HepG2 (cell line): ENCODE measurements at regions not wholly inside any gene's neighbourhood (a gene's known extent, or its start where the extent isn't known, plus 50 kb on each side); places are given as distances from the start of the nearest gene placed in this dataset.

ENCODE experiments used
- ATAC-seq: fragments of 200-7000 bp; cut with Tn5 transposase; 3 replicates; pipeline ENCODE4 v1.9.1; 2020; ENCODE audit warnings: mild to moderate bottlenecking, moderate library complexity
- BruUV-seq: library from RNA; stranded (reverse); fragments of 400-500 nt; replicated peaks from 2 replicates; lab custom pipeline; 2021; lab: Mats Ljungman, UMichigan
- CTCF ChIA-PET: fragments of 300-600 bp; formaldehyde crosslinking; extraction: SDS; loops from one replicate; lab custom pipeline; 2021; ENCODE audit warnings: low total read pairs, inconsistent platforms, low intra/inter-chr PET ratio; lab: Yijun Ruan, JAX
- POLR2A ChIA-PET: fragments of 350-600 bp; sonication (Branson Sonifier 250); formaldehyde crosslinking; loops from one replicate; lab custom pipeline; 2020; ENCODE audit warnings: antibody characterized with exemption, inconsistent platforms; lab: Yijun Ruan, JAX
- DNase-seq: peaks from one replicate; pipeline ENCODE4 v3.0.0-alpha.2; 2015; ENCODE audit warnings: low spot score
- FAIRE-seq: peaks from 3 replicates; lab custom pipeline; 2011; peaks lifted over from hg19 to GRCh38; lab: Jason Lieb, UNC
- H2AFZ ChIP-seq: one replicate; pipeline ENCODE4 v1.6.1; 2011; ENCODE audit warnings: low read length, inconsistent platforms
- H3K27ac ChIP-seq: fragments of 300-600 bp; 3 replicates; pipeline ENCODE4 v1.8.0; 2011; ENCODE audit warnings: mixed run types, mild to moderate bottlenecking, mixed read lengths, low read length, inconsistent platforms; ENCODE audit not compliant: insufficient read depth; ENCODE audit errors: extremely low read length
- H3K27me3 ChIP-seq, 2 experiments: fragments of 200-600 bp in 1 of 2; 2 replicates in 1 of 2; 3 replicates in 1 of 2; pipeline versions ENCODE4 v1.6.0 to v1.8.0; 2011; ENCODE audit warnings: low read length in 2 of 2, mild to moderate bottlenecking in 2 of 2, moderate library complexity in 2 of 2, inconsistent platforms in 1 of 2; ENCODE audit not compliant: insufficient read depth in 2 of 2, control insufficient read depth in 1 of 2
- H3K36me3 ChIP-seq, 2 experiments: fragments of 200-600 bp in 1 of 2; replicated peaks in 1 of 2; 2 replicates in 1 of 2; 3 replicates in 1 of 2; pipeline versions ENCODE4 v1.5.1 to v1.8.0; 2011; ENCODE audit warnings: low read length in 2 of 2, inconsistent platforms in 1 of 2; ENCODE audit not compliant: insufficient read depth in 2 of 2, control insufficient read depth in 1 of 2
- H3K4me1 ChIP-seq: 2 replicates; pipeline ENCODE4 v1.5.1; 2012; ENCODE audit warnings: low read length, inconsistent platforms; ENCODE audit not compliant: insufficient read depth
- H3K4me2 ChIP-seq: 2 replicates; pipeline ENCODE4 v1.6.0; 2011; ENCODE audit warnings: low read depth, low read length, inconsistent platforms
- H3K4me3 ChIP-seq, 3 experiments: fragments of 200-600 bp in 1 of 3; sonication (generic), shearing (Covaris generic) in 1 of 3; replicated peaks in 1 of 3; 2 replicates each; pipeline ENCODE4 v1.5.1; 2011 to 2016; ENCODE audit warnings: low read length in 3 of 3, inconsistent platforms in 2 of 3, low read depth in 2 of 3, mild to moderate bottlenecking in 2 of 3, control low read depth in 1 of 3, mixed read lengths in 1 of 3; ENCODE audit not compliant: insufficient read depth in 1 of 3
- H3K79me2 ChIP-seq: one replicate; pipeline ENCODE4 v1.6.1; 2011; ENCODE audit warnings: low read length, inconsistent platforms; ENCODE audit not compliant: insufficient read depth
- H3K9ac ChIP-seq: 2 replicates; pipeline ENCODE4 v1.6.0; 2011; ENCODE audit warnings: mild to moderate bottlenecking, low read depth, low read length, inconsistent platforms; ENCODE audit not compliant: insufficient read depth
- H3K9me3 ChIP-seq: 2 replicates; pipeline ENCODE4 v1.5.1; 2012; ENCODE audit warnings: mild to moderate bottlenecking, low read length
- H4K20me1 ChIP-seq: 2 replicates; pipeline ENCODE4 v1.6.0; 2011; ENCODE audit warnings: inconsistent platforms, mild to moderate bottlenecking, low read length, moderate library complexity; ENCODE audit not compliant: insufficient read depth
- CBFB ChIP-seq: sonication (generic); formaldehyde crosslinking; IDR thresholded peaks from 2 replicates; pipeline ENCODE4 v1.4.0; 2020; ENCODE audit warnings: missing genetic modification reagents
- KDM6A ChIP-seq: IDR thresholded peaks from 2 replicates; pipeline ENCODE4 v1.6.1; 2016; ENCODE audit warnings: low read depth
- NFAT5 ChIP-seq: sonication (generic); formaldehyde crosslinking; IDR thresholded peaks from 2 replicates; pipeline ENCODE4 v1.4.0; 2020; ENCODE audit warnings: missing genetic modification reagents
- PRMT3 ChIP-seq: sonication (generic); formaldehyde crosslinking; IDR thresholded peaks from 2 replicates; pipeline ENCODE4 v1.8.1; 2022; ENCODE audit warnings: low read depth, mild to moderate bottlenecking, moderate library complexity, missing genetic modification reagents, borderline replicate concordance
- TCF12 ChIP-seq, 2 experiments: fragments of 450-650 bp in 1 of 2; sonication (generic) in 1 of 2; formaldehyde crosslinking in 1 of 2; IDR thresholded peaks; 2 replicates each; pipeline versions ENCODE4 v1.6.1 to v1.8.0; 2017 to 2022; ENCODE audit warnings: antibody characterized with exemption in 1 of 2, mild to moderate bottlenecking in 1 of 2, missing genetic modification reagents in 1 of 2, moderate library complexity in 1 of 2
- TFDP2 ChIP-seq: sonication (generic); formaldehyde crosslinking; IDR thresholded peaks from 2 replicates; pipeline ENCODE4 v1.4.0; 2020; ENCODE audit warnings: missing genetic modification reagents
- TFE3 ChIP-seq: IDR thresholded peaks from 2 replicates; pipeline ENCODE4 v1.6.1; 2016
- TSC22D2 ChIP-seq: sonication (generic); formaldehyde crosslinking; IDR thresholded peaks from 2 replicates; pipeline ENCODE4 v1.5.1; 2020; ENCODE audit warnings: missing genetic modification reagents, mild to moderate bottlenecking, borderline replicate concordance
- YEATS4 ChIP-seq: sonication (generic); formaldehyde crosslinking; IDR thresholded peaks from 2 replicates; pipeline ENCODE4 v1.4.0; 2020; ENCODE audit warnings: missing genetic modification reagents, borderline replicate concordance
- ZBTB2 ChIP-seq: sonication (generic); formaldehyde crosslinking; IDR thresholded peaks from 2 replicates; pipeline ENCODE4 v1.8.0; 2022; ENCODE audit warnings: low read depth, missing genetic modification reagents
- ZBTB7A ChIP-seq: sonication (generic); formaldehyde crosslinking; IDR thresholded peaks from 2 replicates; pipeline ENCODE4 v1.8.0; 2022; ENCODE audit warnings: mild to moderate bottlenecking, missing genetic modification reagents
- ZNF343 ChIP-seq: sonication (generic); formaldehyde crosslinking; IDR thresholded peaks from 2 replicates; pipeline ENCODE4 v1.4.0; 2020; ENCODE audit warnings: mild to moderate bottlenecking, missing genetic modification reagents
- ZNF414 ChIP-seq: sonication (generic); formaldehyde crosslinking; IDR thresholded peaks from 2 replicates; pipeline ENCODE4 v1.5.0; 2020; ENCODE audit warnings: missing genetic modification reagents
- ZNF878 ChIP-seq: sonication (generic); formaldehyde crosslinking; IDR thresholded peaks from 2 replicates; pipeline ENCODE4 v1.8.1; 2023; ENCODE audit warnings: mild to moderate bottlenecking, missing genetic modification reagents, moderate library complexity
- in situ Hi-C: cut with HindIII; loops from 2 replicates; pipeline ENCODE4 v1.10.0; 2017; ENCODE audit warnings: low pct_unique_long_range_greater_than_20kb; ENCODE audit not compliant: extremely low pct_ligation_motif_present
- intact Hi-C: fragments of 100-400 bp; cut with micrococcal nuclease; formaldehyde crosslinking; loops from one replicate; pipeline ENCODE4 v1.10.0; 2022; ENCODE audit not compliant: unreplicated experiment

- H2AFZ ChIP-seq = no peak overlapping the region
- ATAC-seq (no peak), FAIRE-seq (no peak), DNase-seq (no peak)
- ChIA-PET CTCF (no interaction called here), POLR2A (no interaction called here)
- no peak overlapping the region for H3K27ac ChIP-seq
- intact Hi-C loops = no loop called here
- H3K4me2 ChIP-seq = no peak overlapping the region
- no TSS peak for BruUV-seq
- TF ChIP-seq TFE3 (no peak), YEATS4 (CRISPR knock-in tag) (no peak), ZNF878 (no peak), TFDP2 (CRISPR knock-in tag) (no peak), TCF12 (IDR thresholded peaks at IDR 0.05) (no peak), TCF12 (CRISPR knock-in tag; IDR thresholded peaks at IDR 0.05) (no peak), CBFB (CRISPR knock-in tag) (no peak), ZNF414 (no peak), NFAT5 (CRISPR knock-in tag) (no peak), KDM6A (CRISPR knock-in tag) (no peak), TSC22D2 (CRISPR knock-in tag) (no peak), ZBTB7A (CRISPR knock-in tag) (no peak), ZBTB2 (CRISPR knock-in tag) (no peak), PRMT3 (CRISPR knock-in tag) (no peak), ZNF343 (CRISPR knock-in tag) (no peak)
- no peaks in the 10 kb centered on the region for H3K36me3 ChIP-seq
- H3K4me1 ChIP-seq = no peaks in the 10 kb centered on the region
- no peak overlapping the region for H3K9ac ChIP-seq
- H3K9me3 ChIP-seq = no peaks in the 10 kb centered on the region
- in situ Hi-C loops = no loop called here
- H3K27me3 ChIP-seq = no peaks in the 10 kb centered on the region
- no peaks in the 10 kb centered on the region for H3K79me2 ChIP-seq
- H3K4me3 ChIP-seq = no peak overlapping the region
- H4K20me1 ChIP-seq = no peaks in the 10 kb centered on the region
These were observed 87.1 kb upstream of the CTTNBP2 start for GRCh38 chr7:117960351-117960750.
